NCI-H774 (cell line): ENCODE measurements at regions not wholly inside any gene's neighbourhood (a gene's known extent, or its start where the extent isn't known, plus 50 kb on each side); places are given as distances from the start of the nearest gene placed in this dataset.

Source experiments
- DNase-seq: peaks from one replicate; lab custom pipeline; 2025; lab: John Stamatoyannopoulos, UW

- DNase-seq: no peak
Measured at GRCh38 chr10:69684020-69684980, 54.3 kb downstream of the FAM241B start.

- DNase-seq: no peak
Measured at GRCh38 chr10:69684981-69685353, 54.9 kb downstream of the FAM241B start.

GRCh38 chr10:69685426-69685801 is 55.4 kb downstream of the FAM241B start:
- DNase-seq: no peak

DNA sequence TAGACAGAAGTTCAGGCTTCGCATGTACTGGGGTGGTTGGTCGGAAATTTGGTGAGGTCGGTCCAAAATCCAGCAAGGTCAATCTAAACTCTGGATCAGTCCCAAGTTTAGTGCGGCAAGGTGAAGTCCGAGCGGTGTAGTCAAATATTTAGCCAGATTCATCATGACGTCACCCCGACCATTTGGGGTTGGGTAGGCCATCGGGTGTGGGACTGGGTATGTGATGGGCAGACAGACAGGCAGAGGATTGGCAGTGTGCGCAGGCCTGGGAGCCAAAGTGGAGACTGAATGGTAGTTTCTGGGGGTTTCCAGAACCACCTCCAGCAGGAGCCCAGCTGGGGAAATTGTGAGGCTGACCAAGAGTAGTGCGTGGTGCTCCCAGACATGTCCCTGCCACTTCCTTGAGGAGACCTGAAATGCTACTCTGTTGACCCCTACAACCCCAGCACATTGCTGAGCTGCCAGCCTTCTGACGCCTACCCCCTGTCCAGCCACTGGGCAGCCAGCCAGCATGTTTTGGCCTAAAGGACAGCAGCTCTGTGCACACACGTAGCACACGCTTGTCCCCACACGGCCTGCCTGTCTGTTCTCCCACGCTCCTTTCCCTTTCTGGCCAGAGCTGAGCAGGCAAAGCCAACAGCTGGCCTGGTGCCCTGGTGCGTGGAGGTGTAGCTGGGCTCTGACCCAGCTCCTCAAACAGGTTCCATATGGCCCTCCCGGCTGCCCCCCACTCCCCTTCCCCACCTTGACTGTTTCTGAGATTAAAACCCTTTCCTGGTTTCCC is 55.9 kb downstream of the FAM241B start:
- DNase-seq: no peak

DNA sequence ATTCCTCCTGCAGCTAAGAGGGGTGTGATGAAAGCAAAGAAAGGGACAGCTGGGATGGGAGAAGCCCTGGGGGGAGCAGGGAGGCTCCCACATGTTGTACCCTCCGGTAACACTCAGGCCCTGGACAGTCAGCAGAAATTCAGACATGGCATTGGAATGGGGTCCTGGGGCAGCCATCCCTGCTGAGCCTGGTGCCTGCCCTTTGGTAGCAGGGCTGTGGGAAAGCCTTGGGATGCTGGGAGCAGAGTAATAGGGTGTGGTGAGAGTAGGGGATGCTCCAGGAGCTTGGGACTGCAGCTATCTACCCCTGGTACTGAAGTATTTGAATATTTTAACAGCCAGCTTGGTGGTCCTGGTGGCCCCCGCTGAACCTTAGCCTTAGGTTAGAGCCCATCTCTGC is 56.8 kb downstream of the FAM241B start:
- no peak for DNase-seq

DNA sequence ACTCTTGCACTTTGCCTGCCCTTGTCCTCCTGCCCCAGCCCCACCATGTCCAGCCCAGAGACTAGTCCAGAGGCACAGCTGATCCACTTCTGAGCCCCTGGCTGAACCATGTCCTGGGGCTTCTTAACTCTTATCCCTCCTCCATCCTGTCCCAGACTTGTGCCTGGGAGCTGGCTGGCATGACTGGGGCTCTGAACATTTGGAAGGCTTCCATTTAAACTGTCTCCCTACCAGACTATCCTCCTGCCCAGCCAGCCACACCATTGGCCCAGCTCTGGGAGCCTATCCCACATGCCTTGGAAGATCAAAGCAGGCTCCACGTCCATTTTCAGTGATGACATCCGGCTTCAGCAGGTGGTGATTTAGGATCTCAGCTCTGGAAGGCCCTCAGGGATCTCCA is 57.4 kb downstream of the FAM241B start:
- no peak for DNase-seq

DNA sequence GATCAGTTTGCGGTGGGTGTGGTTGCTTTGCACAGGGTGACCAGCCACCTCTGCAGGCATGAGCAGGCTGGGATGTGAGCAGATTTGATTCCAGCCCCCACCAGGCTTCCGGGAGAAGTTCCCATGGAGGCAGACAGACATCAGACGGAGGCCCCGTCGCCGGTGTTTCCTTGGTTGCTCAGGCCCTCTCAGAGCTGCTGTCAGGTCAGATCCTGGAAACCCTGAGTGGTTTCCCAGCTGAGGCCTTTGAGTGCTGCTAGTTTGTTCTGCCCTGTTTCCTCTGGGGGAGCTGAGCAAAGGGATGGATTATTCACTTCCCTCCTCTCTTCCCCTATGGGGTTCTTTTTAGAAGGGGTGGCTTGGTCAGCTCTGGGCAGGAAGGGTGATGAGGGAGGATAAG is 62.2 kb downstream of the FAM241B start:
- DNase-seq: no peak

GRCh38 chr10:69692891-69693290 is 62.8 kb downstream of the FAM241B start:
- DNase-seq: no peak

DNA sequence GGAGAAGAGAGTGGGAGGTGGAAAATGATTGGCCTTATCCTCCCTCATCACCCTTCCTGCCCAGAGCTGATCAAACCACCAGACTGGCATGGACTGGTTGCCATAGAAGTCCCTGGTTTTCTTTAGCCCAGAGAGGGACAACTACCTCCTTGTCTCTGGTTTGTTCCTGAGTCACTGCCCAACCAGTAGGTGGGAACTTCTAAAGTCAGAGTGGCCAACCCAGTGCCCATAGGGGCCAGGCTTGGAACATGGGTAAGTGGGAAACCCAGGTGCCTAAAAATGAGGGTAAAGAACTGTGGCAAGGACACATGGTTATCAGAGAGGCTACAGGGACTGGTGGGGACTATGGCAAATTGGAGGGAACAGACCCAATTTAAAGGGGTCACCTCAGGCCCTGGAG is 63.8 kb downstream of the FAM241B start:
- no peak for DNase-seq

- DNase-seq: peak; percentile 14
Measured at GRCh38 chr10:69696073-69696731, 66.2 kb downstream of the FAM241B start.

- no peak for DNase-seq
Measured at GRCh38 chr10:69697006-69697405, 67.0 kb downstream of the FAM241B start.

DNA sequence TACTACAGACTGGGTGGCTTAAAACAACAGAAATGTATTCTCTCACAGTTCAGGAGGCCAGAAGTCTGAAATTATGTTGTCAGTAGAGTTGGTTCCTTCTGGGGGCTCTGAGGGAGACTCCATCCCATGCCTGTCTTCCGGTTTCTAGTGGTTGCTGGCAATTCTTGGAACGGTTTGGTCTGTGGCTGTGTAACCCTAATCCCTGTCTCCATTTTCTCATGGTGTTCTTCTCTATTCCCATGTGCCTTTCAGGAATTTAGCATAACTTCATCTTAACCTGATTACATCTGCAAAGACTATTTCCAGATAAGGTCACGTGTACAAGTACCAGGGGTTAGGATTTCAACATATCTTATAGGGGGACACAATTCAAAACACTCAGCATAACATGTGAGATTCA is 73.2 kb downstream of the FAM241B start:
- no peak for DNase-seq

DNA sequence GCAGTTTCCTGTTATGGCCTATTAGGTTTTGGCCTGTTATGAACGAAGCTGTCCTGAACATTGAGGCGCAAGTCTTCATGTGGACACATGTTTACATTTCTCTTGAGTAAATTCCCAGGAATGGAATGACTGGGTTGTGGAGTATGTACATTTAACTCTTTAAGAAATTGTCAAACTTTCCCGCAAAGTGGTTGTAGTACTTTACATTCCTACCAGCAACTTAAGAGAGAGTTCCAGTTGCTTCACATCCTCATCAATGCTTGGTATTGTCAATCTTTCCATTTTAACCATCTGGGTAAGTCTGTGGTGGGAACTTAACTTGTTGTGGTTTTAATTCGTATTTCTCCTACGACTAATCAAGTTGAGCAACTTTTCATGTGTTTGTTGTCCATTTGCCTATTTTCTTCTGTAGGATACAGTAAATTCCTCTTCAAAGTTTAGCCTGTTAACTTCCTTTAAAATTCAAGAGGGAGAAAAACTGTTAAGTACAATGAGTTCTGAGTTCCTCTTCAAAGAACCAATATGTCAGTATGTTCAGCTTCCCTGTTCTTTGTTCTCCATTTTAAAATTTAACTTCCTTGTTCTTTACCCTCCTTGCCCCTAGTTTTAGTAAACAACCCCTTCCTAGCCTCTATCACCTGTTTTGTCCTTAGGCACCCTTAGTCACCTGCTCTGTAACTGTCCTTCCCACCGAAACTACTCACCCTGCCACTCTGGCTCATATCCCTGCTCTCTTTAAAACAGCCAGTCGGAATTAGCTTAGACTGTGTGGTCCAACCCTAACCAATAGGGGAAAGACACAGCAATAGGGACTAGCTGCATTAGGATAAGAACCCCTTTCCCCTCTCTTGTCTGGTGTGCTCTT is 74.0 kb downstream of the FAM241B start:
- DNase-seq: no peak

DNA sequence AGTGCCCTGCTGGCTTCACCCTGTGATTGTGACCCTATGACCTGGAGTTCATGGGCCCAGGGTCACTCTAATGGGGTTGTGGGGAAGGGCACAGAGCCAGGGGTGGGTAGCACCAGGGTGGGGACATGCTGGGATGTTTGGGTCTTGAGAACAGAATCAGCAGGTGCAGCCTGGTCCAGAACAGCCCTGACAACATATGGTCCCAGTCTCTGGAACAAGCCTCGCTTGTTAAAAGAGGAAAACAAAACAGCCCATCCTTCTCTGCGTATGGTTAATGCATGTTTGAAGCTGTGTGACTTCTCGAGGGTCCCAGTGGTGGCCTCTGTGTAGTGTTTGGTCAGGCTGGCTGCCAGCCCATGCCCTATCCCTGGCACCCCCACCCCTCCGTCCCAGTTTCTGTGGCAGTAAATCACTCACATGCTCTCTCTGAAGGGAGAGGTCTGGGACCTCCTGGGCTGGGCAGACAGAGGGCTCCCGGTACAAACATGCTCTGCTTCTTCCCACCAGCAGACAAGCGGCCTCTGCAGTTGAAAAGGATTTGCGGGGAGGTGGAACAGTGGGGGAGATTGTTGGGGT is 79.4 kb downstream of the FAM241B start:
- DNase-seq: no peak

DNA sequence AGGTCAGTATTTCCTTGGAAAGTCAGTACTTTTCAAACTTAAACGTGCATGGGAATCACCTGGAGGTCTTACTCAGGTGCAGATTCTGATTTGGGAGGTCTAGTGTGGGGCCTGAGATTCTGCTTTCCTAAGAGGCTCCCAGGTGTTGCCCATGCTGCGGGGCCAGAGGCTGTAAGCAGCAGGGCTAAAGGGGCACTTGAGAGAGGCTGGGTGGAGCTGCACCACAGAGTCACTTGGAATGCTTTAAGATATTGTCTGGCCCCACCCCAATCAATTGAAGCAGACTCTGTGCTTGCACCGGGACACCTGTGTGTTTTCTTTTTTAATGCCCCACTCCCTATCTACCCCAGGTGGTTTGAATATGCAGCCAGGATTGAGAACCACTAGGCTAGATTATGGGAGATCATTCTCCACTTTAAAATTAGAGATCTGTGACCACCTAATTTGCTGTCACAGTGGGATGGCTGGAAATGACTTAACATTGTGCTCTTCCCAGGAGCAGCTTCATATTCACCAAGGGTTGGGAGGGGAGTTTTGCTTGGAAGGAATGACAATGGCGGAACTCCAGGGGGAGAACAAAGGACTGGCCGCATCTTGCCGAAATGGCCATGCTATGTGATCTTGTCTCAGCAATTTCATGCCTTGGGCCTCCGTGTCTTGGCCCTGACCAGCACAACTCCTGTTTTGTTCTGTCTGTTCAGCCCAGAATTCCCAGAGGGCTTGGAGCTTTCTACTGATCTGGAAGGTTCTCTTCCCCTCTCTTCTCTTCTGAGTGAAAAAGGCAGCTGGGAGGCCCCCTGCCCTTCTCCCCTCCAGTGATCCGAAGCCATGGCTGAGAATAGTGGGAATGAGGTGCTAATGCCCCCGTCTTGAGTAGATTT is 80.2 kb downstream of the FAM241B start:
- no peak for DNase-seq

GRCh38 chr10:69712342-69712741 is 82.3 kb downstream of the FAM241B start:
- DNase-seq: no peak

DNA sequence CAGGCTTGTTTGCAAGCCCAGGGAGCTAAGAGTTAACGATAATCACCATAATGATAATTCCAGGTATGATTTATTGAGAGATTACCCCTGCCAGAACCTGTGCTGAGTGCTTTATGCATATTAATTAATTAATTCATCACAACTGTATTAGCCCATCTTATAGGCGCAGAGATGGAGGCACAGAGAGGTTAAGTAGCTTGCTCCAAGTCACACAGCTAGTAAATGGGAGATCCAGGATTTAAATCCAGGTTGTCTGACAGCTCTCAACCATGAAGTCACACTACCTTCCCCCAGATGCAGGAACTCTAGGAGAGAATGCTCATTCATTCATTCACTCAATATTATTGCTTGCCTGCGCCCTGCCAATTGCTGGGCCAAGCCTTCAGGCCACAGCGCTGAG is 84.5 kb downstream of the FAM241B start:
- DNase-seq: no peak

- DNase-seq: no peak
Measured at GRCh38 chr10:69715156-69715898, 85.3 kb downstream of the FAM241B start.

DNA sequence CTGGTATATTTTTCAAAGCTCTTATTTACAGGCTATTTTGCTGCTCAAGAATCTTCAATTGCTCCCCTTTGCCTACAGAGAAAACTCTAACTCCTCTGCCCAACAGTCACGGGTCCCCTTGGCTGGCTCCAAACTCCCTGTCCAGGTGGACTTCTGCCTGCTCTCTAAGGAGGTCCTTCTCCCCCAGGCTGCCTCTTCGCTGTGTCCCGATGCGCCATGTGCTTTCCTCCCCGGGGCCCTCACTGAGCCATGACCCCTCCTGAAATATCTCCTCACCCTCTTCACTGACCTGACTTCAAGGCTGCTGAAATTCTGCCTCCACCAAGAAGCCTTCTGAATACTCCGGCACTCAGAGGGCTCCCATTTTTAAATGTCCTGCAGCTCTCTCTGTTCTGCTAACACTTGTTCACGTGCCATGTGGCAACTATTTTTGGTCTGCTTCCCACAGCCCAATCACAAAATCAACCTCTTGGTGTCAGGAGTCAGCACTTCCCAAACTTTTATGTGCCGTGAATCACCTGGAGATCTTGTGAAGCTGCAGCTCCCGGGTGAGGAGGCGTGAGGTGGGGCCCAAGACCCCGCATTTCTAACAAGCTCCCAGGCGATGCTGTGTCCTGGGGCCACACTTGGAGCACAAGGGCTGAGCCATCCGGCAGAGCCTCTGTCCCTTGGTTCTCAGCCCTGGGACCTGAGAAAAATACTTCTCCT is 85.7 kb upstream of the COL13A1 start:
- no peak for DNase-seq
